Retinal pigment epithelial cell (primary cell): ENCODE measurements at regions not wholly inside any gene's neighbourhood (a gene's known extent, or its start where the extent isn't known, plus 50 kb on each side); places are given as distances from the start of the nearest gene placed in this dataset.

ENCODE experiments used
- DNase-seq: peaks from one replicate; pipeline ENCODE4 v3.0.0-alpha.2; 2010; ENCODE audit warnings: low read depth
- H3K4me3 ChIP-seq: 2 replicates; pipeline ENCODE4 v1.5.1; 2011; ENCODE audit warnings: mild to moderate bottlenecking, low read length, control low read depth, moderate library complexity
- TF ChIP-seq, protein P1 (sequence below): conservative IDR thresholded peaks from 2 replicates; pipeline ENCODE4 v1.5.1; 2011; ENCODE audit warnings: low read depth, low read length, control low read depth, inconsistent platforms

DNA sequence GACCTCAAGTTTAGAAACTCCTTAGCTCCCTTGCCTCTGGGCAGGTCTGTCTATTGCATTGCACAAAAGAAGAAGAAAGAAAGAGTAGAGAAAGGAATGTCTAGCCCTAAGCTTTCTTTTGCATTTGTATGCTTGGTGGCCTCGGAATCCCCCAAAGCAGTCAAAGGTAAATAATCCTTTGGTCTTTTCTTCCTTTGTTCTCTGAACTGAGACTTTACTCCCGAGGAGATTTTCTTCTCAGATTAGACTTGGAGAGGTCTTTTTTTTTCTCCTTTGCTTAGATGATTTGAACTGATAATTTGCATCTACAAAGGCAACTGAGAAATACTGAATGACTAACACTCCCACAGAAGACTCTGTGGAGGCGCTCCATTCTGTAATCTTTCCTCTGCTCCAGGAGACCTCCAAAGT lies 93.2 kb downstream of the AKR1D1 start:
- TF ChIP-seq, protein P1, sequence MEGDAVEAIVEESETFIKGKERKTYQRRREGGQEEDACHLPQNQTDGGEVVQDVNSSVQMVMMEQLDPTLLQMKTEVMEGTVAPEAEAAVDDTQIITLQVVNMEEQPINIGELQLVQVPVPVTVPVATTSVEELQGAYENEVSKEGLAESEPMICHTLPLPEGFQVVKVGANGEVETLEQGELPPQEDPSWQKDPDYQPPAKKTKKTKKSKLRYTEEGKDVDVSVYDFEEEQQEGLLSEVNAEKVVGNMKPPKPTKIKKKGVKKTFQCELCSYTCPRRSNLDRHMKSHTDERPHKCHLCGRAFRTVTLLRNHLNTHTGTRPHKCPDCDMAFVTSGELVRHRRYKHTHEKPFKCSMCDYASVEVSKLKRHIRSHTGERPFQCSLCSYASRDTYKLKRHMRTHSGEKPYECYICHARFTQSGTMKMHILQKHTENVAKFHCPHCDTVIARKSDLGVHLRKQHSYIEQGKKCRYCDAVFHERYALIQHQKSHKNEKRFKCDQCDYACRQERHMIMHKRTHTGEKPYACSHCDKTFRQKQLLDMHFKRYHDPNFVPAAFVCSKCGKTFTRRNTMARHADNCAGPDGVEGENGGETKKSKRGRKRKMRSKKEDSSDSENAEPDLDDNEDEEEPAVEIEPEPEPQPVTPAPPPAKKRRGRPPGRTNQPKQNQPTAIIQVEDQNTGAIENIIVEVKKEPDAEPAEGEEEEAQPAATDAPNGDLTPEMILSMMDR: no peak
- DNase-seq: peak; percentile 24
- H3K4me3 ChIP-seq: no peak overlapping the region

DNA sequence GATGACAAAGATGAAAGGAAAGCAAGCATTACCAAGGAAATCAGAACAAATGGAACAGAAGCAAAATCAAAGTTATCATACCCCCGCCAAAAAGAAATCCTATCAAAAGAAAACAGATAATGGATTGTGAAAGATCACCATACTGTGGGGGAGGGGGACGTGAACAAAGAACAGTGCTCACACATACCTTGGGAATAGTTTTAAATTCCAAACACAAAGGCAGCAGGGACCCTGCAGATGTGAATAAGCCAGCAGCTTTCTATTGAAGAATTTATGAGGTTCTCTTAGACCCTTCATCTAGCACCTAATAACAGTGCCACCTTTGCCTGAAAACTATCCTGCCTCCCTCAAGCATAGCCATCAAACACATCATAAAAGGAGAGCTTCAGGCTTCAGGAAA lies 94.0 kb downstream of the AKR1D1 start:
- H3K4me3 ChIP-seq: no peak overlapping the region
- no peak for DNase-seq
- TF ChIP-seq, protein P1: no peak

DNA sequence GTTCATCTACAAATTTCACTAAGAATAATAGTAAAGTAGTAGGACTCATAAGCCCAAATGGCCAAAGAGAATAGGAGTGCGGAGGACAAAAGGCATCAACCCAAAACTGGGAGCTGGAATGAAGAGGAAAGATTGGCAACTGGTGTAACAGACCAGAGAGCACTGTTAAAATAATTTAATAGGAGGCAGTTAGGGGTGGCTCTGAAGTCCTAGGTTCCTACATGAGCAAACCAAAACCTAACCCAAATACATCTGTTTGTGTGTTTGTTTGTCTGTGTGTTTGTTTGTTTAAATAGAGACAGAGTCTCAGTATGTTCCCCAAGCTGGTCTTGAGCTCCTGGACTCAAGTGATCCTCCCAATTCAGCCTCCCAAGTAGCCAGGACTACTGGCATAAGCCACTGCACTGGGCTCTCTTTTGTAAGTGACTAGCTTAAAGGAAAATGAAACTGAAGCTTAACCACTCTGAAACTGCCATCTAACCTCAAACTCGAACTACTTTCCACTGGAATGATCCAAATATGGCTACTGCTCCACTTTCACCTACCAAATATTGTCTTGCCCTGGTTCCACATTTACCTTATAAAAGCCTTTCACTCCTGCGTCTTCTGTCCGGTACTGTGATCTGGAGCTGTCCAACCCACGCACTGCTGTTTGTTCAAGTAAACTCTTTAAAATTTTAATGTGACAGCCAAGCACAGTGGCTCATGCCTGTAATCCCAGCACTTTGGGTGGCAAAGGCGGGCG lies 94.9 kb downstream of the AKR1D1 start:
- TF ChIP-seq, protein P1: no peak
- H3K4me3 ChIP-seq: no peak overlapping the region
- no peak for DNase-seq

DNA sequence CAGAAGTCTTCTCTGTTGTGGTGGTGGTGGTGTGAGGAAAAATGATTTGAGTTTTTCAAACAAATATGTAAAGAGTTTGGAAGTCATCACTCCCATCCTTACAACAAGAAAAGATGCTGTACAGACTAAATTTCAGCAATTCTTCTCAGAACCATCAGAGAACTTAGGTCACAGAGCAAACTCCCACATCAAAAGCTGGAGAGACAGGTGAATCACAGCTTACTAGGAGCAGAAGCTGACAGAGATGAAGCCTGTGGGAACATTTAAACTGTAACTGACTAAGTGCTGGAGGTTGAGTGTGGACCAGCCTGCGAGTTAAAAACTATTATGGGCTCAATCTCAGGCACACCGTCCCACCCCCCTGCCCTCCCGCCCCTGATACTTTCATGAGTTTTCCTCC lies 97.3 kb downstream of the AKR1D1 start:
- no peak overlapping the region for H3K4me3 ChIP-seq
- no peak for DNase-seq
- TF ChIP-seq, protein P1: no peak

GRCh38 chr7:138176060-138176459 lies 99.8 kb downstream of the AKR1D1 start:
- no peak for DNase-seq
- no peak overlapping the region for H3K4me3 ChIP-seq
- TF ChIP-seq, protein P1: no peak

- H3K4me3 ChIP-seq: no peak overlapping the region
- no peak for DNase-seq
- TF ChIP-seq, protein P1: no peak
These were observed 107.9 kb downstream of the AKR1D1 start for GRCh38 chr7:138184191-138184590.
